SK-N-SH (cell line): ENCODE measurements at regions not wholly inside any gene's neighbourhood (a gene's known extent, or its start where the extent isn't known, plus 50 kb on each side); places are given as distances from the start of the nearest gene placed in this dataset.

Source experiments
- CTCF ChIA-PET: fragments of 300-600, 350-600 bp; formaldehyde crosslinking; extraction: SDS; loops from one replicate; lab custom pipeline; 2021; lab: Yijun Ruan, JAX
- POLR2A ChIA-PET: fragments of 350-600 bp; sonication (Branson Sonifier 250); formaldehyde crosslinking; extraction: SDS; loops from one replicate; lab custom pipeline; 2020; ENCODE audit warnings: antibody characterized with exemption, inconsistent platforms; lab: Yijun Ruan, JAX
- DNase-seq: peaks from one replicate; pipeline ENCODE4 v3.0.0; 2012
- H2AFZ ChIP-seq: fragments of 200-600 bp; sonication (generic); 2 replicates; pipeline ENCODE4 v1.8.1; 2016; ENCODE audit warnings: antibody characterized with exemption, mild to moderate bottlenecking, low read depth
- H3F3A ChIP-seq: fragments of 200-600 bp; sonication (generic); replicated peaks from 2 replicates; pipeline ENCODE3; 2016; ENCODE audit warnings: antibody characterized with exemption, mild to moderate bottlenecking; ENCODE audit not compliant: insufficient read depth
- H3K27ac ChIP-seq, 2 experiments: fragments of 200-500 bp in 1 of 2; fragments of 200-600 bp in 1 of 2; sonication (Bioruptor generic) in 1 of 2; sonication (generic), shearing (Covaris generic) in 1 of 2; 2 replicates each; pipeline versions ENCODE4 v1.5.1 to v1.6.1; 2014 to 2016; ENCODE audit warnings: low read depth in 2 of 2, inconsistent platforms in 1 of 2, low read length in 1 of 2, mild to moderate bottlenecking in 1 of 2, mixed read lengths in 1 of 2
- H3K27me3 ChIP-seq: fragments of 200-600 bp; sonication (generic), shearing (Covaris generic); 2 replicates; pipeline ENCODE4 v1.6.1; 2016; ENCODE audit warnings: mixed run types; ENCODE audit not compliant: insufficient read depth
- H3K36me3 ChIP-seq, 2 experiments: fragments of 200-500 bp in 1 of 2; fragments of 200-600 bp in 1 of 2; sonication (Bioruptor generic) in 1 of 2; sonication (generic) in 1 of 2; replicated peaks in 1 of 2; 2 replicates each; pipeline versions ENCODE3 to v1.5.1; 2014 to 2016; ENCODE audit warnings: low read length in 1 of 2, mild to moderate bottlenecking in 1 of 2; ENCODE audit not compliant: insufficient read depth in 2 of 2, control insufficient read depth in 1 of 2
- H3K4me1 ChIP-seq, 2 experiments: fragments of 200-500 bp in 1 of 2; fragments of 200-600 bp in 1 of 2; sonication (Bioruptor generic) in 1 of 2; sonication (generic), shearing (Covaris generic) in 1 of 2; 2 replicates each; pipeline versions ENCODE4 v1.5.1 to v1.6.1; 2014 to 2016; ENCODE audit warnings: low read depth in 1 of 2, low read length in 1 of 2, mixed run types in 1 of 2; ENCODE audit not compliant: insufficient read depth in 2 of 2, control insufficient read depth in 1 of 2
- H3K4me2 ChIP-seq: fragments of 200-600 bp; sonication (generic), shearing (Covaris generic); 2 replicates; pipeline ENCODE4 v1.6.1; 2017; ENCODE audit warnings: mixed run types
- H3K4me3 ChIP-seq, 2 experiments: fragments of 200-500 bp in 1 of 2; fragments of 200-600 bp in 1 of 2; sonication (Bioruptor generic) in 1 of 2; sonication (generic), shearing (Covaris generic) in 1 of 2; 2 replicates each; pipeline versions ENCODE4 v1.5.1 to v1.8.1; 2014 to 2016; ENCODE audit warnings: low read depth in 2 of 2, inconsistent platforms in 1 of 2, low read length in 1 of 2, mild to moderate bottlenecking in 1 of 2, mixed read lengths in 1 of 2, moderate library complexity in 1 of 2
- H3K79me2 ChIP-seq: fragments of 200-600 bp; sonication (generic); 2 replicates; pipeline ENCODE4 v1.8.1; 2017; ENCODE audit warnings: mild to moderate bottlenecking; ENCODE audit not compliant: insufficient read depth
- H3K9ac ChIP-seq: fragments of 200-600 bp; sonication (generic); 2 replicates; pipeline ENCODE4 v1.6.1; 2017; ENCODE audit warnings: mixed run types
- H3K9me2 ChIP-seq: fragments of 200-600 bp; sonication (generic); 2 replicates; pipeline ENCODE4 v1.6.1; 2017; ENCODE audit warnings: mixed run types
- H3K9me3 ChIP-seq: fragments of 200-600 bp; sonication (generic); 2 replicates; pipeline ENCODE4 v1.6.1; 2017; ENCODE audit warnings: mixed run types, mild to moderate bottlenecking, moderate library complexity
- H4K20me1 ChIP-seq: fragments of 200-600 bp; sonication (generic); 2 replicates; pipeline ENCODE4 v1.6.1; 2017; ENCODE audit warnings: mild to moderate bottlenecking, mixed run types; ENCODE audit not compliant: insufficient read depth
- EP300 ChIP-seq, 2 experiments: IDR thresholded peaks; 2 replicates each; pipeline versions ENCODE4 v1.4.0 to v1.6.1; 2012; ENCODE audit warnings: borderline replicate concordance in 1 of 2, low read depth in 1 of 2, low read length in 1 of 2
- EZH2phosphoT487 ChIP-seq: fragments of 200-600 bp; sonication (generic); IDR thresholded peaks from 2 replicates; pipeline ENCODE4 v1.6.1; 2017; ENCODE audit warnings: low read depth, mixed run types, mild to moderate bottlenecking, antibody characterized with exemption, moderate library complexity, borderline replicate concordance
- FOXM1 ChIP-seq: IDR thresholded peaks from 2 replicates; pipeline ENCODE4 v1.4.0; 2012; ENCODE audit warnings: low read depth, mild to moderate bottlenecking
- GATA2 ChIP-seq: sonication (generic); formaldehyde crosslinking; IDR thresholded peaks from 2 replicates; pipeline ENCODE4 v1.5.0; 2020; ENCODE audit warnings: mild to moderate bottlenecking, missing genetic modification reagents
- MEF2A ChIP-seq: IDR thresholded peaks from 2 replicates; pipeline ENCODE4 v1.4.0; 2012; ENCODE audit warnings: low read depth, borderline replicate concordance
- MXI1 ChIP-seq: IDR thresholded peaks from 2 replicates; pipeline ENCODE4 v1.6.1; 2012; ENCODE audit warnings: mild to moderate bottlenecking, low read depth, low read length, improper control_type of control experiment
- NFIC ChIP-seq: IDR thresholded peaks from 2 replicates; pipeline ENCODE4 v1.4.0; 2012; ENCODE audit warnings: borderline replicate concordance
- RXRA ChIP-seq: IDR thresholded peaks from 2 replicates; pipeline ENCODE4 v1.4.0; 2012; ENCODE audit warnings: low read depth, mild to moderate bottlenecking, borderline replicate concordance
- SIN3A ChIP-seq: IDR thresholded peaks from 2 replicates; pipeline ENCODE4 v1.6.1; 2012; ENCODE audit warnings: low read depth, mild to moderate bottlenecking, low read length, moderate library complexity, borderline replicate concordance
- TAF1 ChIP-seq: IDR thresholded peaks from 2 replicates; pipeline ENCODE4 v1.6.1; 2012; ENCODE audit warnings: low read depth, mild to moderate bottlenecking, low read length, moderate library complexity, borderline replicate concordance
- TEAD4 ChIP-seq: IDR thresholded peaks from 2 replicates; pipeline ENCODE4 v1.4.0; 2012; ENCODE audit warnings: mild to moderate bottlenecking, borderline replicate concordance; ENCODE audit not compliant: insufficient read depth
- YY1 ChIP-seq: IDR thresholded peaks from 2 replicates; pipeline ENCODE4 v1.4.0; 2012; ENCODE audit warnings: low read depth, mild to moderate bottlenecking
- WGBS: methylation state at CpG from one replicate; pipeline ENCODE4 v1.1.6; 2017; ENCODE audit warnings: low lambda C conversion rate; 5-methylcytosine and 5-hydroxymethylcytosine counted together
- TF ChIP-seq, protein P1 (sequence below): fragments of 200-600 bp; sonication (generic); IDR thresholded peaks from 2 replicates; pipeline ENCODE4 v1.6.1; 2017; ENCODE audit warnings: antibody characterized with exemption, mild to moderate bottlenecking, moderate library complexity
- TF ChIP-seq, protein P2 (sequence below): IDR thresholded peaks from 2 replicates; pipeline ENCODE4 v1.6.1; 2012; ENCODE audit warnings: mild to moderate bottlenecking, low read depth, low read length, moderate library complexity
- TF ChIP-seq, protein P3 (sequence below): IDR thresholded peaks from 2 replicates; pipeline ENCODE4 v1.4.0; 2012; ENCODE audit warnings: low read depth, borderline replicate concordance
- TF ChIP-seq, protein P4 (sequence below): IDR thresholded peaks from 2 replicates; pipeline ENCODE4; 2012
- TF ChIP-seq, protein P5 (sequence below): IDR thresholded peaks from 2 replicates; pipeline ENCODE4 v1.4.0; 2012; ENCODE audit warnings: low read depth

DNA sequence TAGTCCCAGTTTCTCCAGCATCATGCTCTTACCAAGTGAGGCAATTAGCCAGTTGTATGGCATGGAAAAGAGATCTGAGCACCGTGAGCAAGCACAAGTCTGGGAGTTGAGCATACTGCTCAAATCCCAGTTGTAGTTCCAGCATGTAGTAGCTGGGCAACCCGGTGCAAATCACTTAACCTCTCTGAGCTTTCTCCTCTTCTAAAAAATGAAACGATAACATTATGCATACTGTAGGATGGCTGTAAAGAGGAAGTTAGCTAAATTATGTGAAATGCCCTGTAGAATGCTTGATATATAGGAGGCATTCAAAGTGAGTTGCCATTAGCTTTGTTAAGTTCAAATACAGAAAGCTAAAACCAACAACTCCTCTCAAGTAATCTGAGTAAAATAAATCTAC, 164.0 kb upstream of the ZEB2 start:
- Histone ChIP-seq H3K4me1 (no peaks in the 10 kb centered on the region; a peak in 1 of 4 replicates), H3K9ac (no peak overlapping the region), H2AFZ (no peak overlapping the region), H3K36me3 (no peaks in the 10 kb centered on the region), H3K4me3 (no peak overlapping the region), H3K9me2 (no peaks in the 10 kb centered on the region), H3K27me3 (no peaks in the 10 kb centered on the region), H3K4me2 (no peak overlapping the region), H4K20me1 (no peaks in the 10 kb centered on the region), H3K9me3 (no peaks in the 10 kb centered on the region), H3F3A (no peaks in the 10 kb centered on the region), H3K79me2 (no peaks in the 10 kb centered on the region), H3K27ac (no peak overlapping the region)
- POLR2A ChIA-PET = no interaction called here
- CTCF ChIA-PET = interaction anchor here (0.9 kb wide), 1 partner anchor 81 kb away, joined by 3 read pairs; no protein-coding TSS in a partner anchor
- no peak for DNase-seq
- TF ChIP-seq FOXM1 = no peak
- TF ChIP-seq RXRA = no peak
- TF ChIP-seq, protein P1, sequence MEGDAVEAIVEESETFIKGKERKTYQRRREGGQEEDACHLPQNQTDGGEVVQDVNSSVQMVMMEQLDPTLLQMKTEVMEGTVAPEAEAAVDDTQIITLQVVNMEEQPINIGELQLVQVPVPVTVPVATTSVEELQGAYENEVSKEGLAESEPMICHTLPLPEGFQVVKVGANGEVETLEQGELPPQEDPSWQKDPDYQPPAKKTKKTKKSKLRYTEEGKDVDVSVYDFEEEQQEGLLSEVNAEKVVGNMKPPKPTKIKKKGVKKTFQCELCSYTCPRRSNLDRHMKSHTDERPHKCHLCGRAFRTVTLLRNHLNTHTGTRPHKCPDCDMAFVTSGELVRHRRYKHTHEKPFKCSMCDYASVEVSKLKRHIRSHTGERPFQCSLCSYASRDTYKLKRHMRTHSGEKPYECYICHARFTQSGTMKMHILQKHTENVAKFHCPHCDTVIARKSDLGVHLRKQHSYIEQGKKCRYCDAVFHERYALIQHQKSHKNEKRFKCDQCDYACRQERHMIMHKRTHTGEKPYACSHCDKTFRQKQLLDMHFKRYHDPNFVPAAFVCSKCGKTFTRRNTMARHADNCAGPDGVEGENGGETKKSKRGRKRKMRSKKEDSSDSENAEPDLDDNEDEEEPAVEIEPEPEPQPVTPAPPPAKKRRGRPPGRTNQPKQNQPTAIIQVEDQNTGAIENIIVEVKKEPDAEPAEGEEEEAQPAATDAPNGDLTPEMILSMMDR = no peak
- no peak for TF ChIP-seq YY1
- no peak for TF ChIP-seq TAF1
- TF ChIP-seq, protein P2, sequence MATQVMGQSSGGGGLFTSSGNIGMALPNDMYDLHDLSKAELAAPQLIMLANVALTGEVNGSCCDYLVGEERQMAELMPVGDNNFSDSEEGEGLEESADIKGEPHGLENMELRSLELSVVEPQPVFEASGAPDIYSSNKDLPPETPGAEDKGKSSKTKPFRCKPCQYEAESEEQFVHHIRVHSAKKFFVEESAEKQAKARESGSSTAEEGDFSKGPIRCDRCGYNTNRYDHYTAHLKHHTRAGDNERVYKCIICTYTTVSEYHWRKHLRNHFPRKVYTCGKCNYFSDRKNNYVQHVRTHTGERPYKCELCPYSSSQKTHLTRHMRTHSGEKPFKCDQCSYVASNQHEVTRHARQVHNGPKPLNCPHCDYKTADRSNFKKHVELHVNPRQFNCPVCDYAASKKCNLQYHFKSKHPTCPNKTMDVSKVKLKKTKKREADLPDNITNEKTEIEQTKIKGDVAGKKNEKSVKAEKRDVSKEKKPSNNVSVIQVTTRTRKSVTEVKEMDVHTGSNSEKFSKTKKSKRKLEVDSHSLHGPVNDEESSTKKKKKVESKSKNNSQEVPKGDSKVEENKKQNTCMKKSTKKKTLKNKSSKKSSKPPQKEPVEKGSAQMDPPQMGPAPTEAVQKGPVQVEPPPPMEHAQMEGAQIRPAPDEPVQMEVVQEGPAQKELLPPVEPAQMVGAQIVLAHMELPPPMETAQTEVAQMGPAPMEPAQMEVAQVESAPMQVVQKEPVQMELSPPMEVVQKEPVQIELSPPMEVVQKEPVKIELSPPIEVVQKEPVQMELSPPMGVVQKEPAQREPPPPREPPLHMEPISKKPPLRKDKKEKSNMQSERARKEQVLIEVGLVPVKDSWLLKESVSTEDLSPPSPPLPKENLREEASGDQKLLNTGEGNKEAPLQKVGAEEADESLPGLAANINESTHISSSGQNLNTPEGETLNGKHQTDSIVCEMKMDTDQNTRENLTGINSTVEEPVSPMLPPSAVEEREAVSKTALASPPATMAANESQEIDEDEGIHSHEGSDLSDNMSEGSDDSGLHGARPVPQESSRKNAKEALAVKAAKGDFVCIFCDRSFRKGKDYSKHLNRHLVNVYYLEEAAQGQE = no peak
- TF ChIP-seq SIN3A = no peak
- TF ChIP-seq, protein P3, sequence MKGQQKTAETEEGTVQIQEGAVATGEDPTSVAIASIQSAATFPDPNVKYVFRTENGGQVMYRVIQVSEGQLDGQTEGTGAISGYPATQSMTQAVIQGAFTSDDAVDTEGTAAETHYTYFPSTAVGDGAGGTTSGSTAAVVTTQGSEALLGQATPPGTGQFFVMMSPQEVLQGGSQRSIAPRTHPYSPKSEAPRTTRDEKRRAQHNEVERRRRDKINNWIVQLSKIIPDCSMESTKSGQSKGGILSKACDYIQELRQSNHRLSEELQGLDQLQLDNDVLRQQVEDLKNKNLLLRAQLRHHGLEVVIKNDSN = no peak
- TF ChIP-seq, protein P4, sequence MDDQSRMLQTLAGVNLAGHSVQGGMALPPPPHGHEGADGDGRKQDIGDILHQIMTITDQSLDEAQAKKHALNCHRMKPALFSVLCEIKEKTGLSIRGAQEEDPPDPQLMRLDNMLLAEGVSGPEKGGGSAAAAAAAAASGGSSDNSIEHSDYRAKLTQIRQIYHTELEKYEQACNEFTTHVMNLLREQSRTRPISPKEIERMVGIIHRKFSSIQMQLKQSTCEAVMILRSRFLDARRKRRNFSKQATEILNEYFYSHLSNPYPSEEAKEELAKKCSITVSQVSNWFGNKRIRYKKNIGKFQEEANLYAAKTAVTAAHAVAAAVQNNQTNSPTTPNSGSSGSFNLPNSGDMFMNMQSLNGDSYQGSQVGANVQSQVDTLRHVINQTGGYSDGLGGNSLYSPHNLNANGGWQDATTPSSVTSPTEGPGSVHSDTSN = no peak
- no peak for TF ChIP-seq NFIC
- no peak for TF ChIP-seq MEF2A
- TF ChIP-seq EZH2phosphoT487 = no peak
- TF ChIP-seq TEAD4 = no peak
- TF ChIP-seq GATA2 (CRISPR knock-in tag) = no peak
- TF ChIP-seq MXI1 = no peak
- TF ChIP-seq, protein P5, sequence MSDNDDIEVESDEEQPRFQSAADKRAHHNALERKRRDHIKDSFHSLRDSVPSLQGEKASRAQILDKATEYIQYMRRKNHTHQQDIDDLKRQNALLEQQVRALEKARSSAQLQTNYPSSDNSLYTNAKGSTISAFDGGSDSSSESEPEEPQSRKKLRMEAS = no peak
- TF ChIP-seq EP300 (IDR thresholded peaks at IDR 0.05; ENCODE audit: borderline replicate concordance in 1 of 2, low read depth in 1 of 2, low read length in 1 of 2) = no peak
- 82% methylated on average over 3 of the region's 3 CpGs for WGBS
